ENCODE measurements at regions not wholly inside any gene's neighbourhood (a gene's known extent, or its start where the extent isn't known, plus 50 kb on each side); places are given as distances from the start of the nearest gene placed in this dataset.

GRCh38 chr3:10726787-10727186, 89.2 kb upstream of the SLC6A11 start:
- H3K36me3 ChIP-seq (ENCODE audit: control insufficient read depth, insufficient read depth, low read length), result no peaks in the 10 kb centered on the region
- BruUV-seq (replicated peaks), result no TSS peak
- H3K4me3 ChIP-seq (ENCODE audit: low read depth in 2 of 2, low read length in 2 of 2), result no peak overlapping the region
- intact Hi-C loops (cut with micrococcal nuclease; ENCODE audit: unreplicated experiment) (no loop called here), in situ Hi-C loops (cut with HindIII; ENCODE audit: low pct_unique_long_range_greater_than_20kb, low sequenced_read_pairs) (no loop called here)
- no peaks in the 10 kb centered on the region for H3K27me3 ChIP-seq (ENCODE audit: control insufficient read depth, insufficient read depth, low read length)
- H3K4me1 ChIP-seq (ENCODE audit: control insufficient read depth, insufficient read depth, low read length), result no peaks in the 10 kb centered on the region
- CTCF ChIA-PET, result no interaction called here
- ATAC-seq, result no peak
- POLR2A ChIA-PET, result no interaction called here
- H3K27ac ChIP-seq (ENCODE audit: low read length), result no peak overlapping the region
- H3K9me3 ChIP-seq (ENCODE audit: control insufficient read depth, insufficient read depth, low read depth, low read length), result no peaks in the 10 kb centered on the region
- TF ChIP-seq REST (IDR thresholded peaks at IDR 0.05; ENCODE audit: insufficient read depth in 1 of 2, low read depth in 2 of 2, low read length in 1 of 2) (no peak), TCF7L2 (IDR thresholded peaks at IDR 0.05; ENCODE audit: low read depth, low read length) (no peak), POLR2AphosphoS5 (IDR thresholded peaks at IDR 0.05; ENCODE audit: low read depth, low read length) (no peak), SIN3A (IDR thresholded peaks at IDR 0.05; ENCODE audit: borderline replicate concordance, insufficient read depth, low read depth, low read length) (no peak)
- TF ChIP-seq, protein P1, sequence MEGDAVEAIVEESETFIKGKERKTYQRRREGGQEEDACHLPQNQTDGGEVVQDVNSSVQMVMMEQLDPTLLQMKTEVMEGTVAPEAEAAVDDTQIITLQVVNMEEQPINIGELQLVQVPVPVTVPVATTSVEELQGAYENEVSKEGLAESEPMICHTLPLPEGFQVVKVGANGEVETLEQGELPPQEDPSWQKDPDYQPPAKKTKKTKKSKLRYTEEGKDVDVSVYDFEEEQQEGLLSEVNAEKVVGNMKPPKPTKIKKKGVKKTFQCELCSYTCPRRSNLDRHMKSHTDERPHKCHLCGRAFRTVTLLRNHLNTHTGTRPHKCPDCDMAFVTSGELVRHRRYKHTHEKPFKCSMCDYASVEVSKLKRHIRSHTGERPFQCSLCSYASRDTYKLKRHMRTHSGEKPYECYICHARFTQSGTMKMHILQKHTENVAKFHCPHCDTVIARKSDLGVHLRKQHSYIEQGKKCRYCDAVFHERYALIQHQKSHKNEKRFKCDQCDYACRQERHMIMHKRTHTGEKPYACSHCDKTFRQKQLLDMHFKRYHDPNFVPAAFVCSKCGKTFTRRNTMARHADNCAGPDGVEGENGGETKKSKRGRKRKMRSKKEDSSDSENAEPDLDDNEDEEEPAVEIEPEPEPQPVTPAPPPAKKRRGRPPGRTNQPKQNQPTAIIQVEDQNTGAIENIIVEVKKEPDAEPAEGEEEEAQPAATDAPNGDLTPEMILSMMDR (IDR thresholded peaks at IDR 0.05), result no peak
- no peak for DNase-seq (ENCODE audit: low read depth, low spot score)

DNA sequence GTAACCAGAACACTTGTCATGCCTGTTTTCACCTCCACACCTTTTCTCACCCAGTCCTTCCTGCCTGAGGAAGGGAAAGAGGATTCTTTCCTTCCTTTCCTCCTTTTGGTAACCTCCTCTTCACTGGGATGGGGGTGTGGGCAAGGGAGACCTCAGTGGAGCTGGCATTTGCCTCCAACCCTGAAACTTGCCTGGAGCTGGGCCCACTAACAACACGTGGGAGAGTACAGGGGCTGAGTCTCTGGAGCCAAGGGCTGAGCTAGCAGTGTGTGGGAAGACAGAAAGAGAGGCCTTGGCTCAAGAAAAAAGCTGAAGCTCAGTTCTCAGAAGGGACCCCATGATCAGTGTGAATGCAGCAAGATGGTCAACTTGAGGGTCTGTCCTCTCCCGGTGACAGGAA, 86.6 kb upstream of the SLC6A11 start:
- no TSS peak for BruUV-seq (replicated peaks)
- H3K36me3 ChIP-seq (ENCODE audit: control insufficient read depth, insufficient read depth, low read length), result no peaks in the 10 kb centered on the region
- H3K9me3 ChIP-seq (ENCODE audit: control insufficient read depth, insufficient read depth, low read depth, low read length), result peaks cover 13% of the 10 kb centered on the region; the same call in 1 of the 2 replicates
- H3K4me1 ChIP-seq (ENCODE audit: control insufficient read depth, insufficient read depth, low read length), result no peaks in the 10 kb centered on the region
- H3K27me3 ChIP-seq (ENCODE audit: control insufficient read depth, insufficient read depth, low read length), result no peaks in the 10 kb centered on the region
- no peak overlapping the region for H3K27ac ChIP-seq (ENCODE audit: low read length)
- DNase-seq (ENCODE audit: low read depth, low spot score) (no peak), ATAC-seq (no peak)
- TF ChIP-seq SIN3A (IDR thresholded peaks at IDR 0.05; ENCODE audit: borderline replicate concordance, insufficient read depth, low read depth, low read length), result no peak
- TF ChIP-seq, protein P1 (IDR thresholded peaks at IDR 0.05), result no peak
- no peak for TF ChIP-seq TCF7L2 (IDR thresholded peaks at IDR 0.05; ENCODE audit: low read depth, low read length)
- POLR2A ChIA-PET, result no interaction called here
- H3K4me3 ChIP-seq (ENCODE audit: low read depth in 2 of 2, low read length in 2 of 2), result no peak overlapping the region
- intact Hi-C loops (cut with micrococcal nuclease; ENCODE audit: unreplicated experiment) (no loop called here), in situ Hi-C loops (cut with HindIII; ENCODE audit: low pct_unique_long_range_greater_than_20kb, low sequenced_read_pairs) (no loop called here)
- CTCF ChIA-PET, result no interaction called here
